COR-L47 (cell line): ENCODE measurements at regions not wholly inside any gene's neighbourhood (a gene's known extent, or its start where the extent isn't known, plus 50 kb on each side); places are given as distances from the start of the nearest gene placed in this dataset.
"Not testable (repeated sequence)": the region's sequence is repeated elsewhere in the genome, so short reads cannot be mapped to it uniquely, and the experiment has no call there.

Source experiments
- DNase-seq: peaks from one replicate; lab custom pipeline; 2025; lab: John Stamatoyannopoulos, UW

- not testable (repeated sequence) for DNase-seq
Measured at GRCh38 chr17:20843261-20843660, 199.6 kb downstream of the USP22 start.

DNA sequence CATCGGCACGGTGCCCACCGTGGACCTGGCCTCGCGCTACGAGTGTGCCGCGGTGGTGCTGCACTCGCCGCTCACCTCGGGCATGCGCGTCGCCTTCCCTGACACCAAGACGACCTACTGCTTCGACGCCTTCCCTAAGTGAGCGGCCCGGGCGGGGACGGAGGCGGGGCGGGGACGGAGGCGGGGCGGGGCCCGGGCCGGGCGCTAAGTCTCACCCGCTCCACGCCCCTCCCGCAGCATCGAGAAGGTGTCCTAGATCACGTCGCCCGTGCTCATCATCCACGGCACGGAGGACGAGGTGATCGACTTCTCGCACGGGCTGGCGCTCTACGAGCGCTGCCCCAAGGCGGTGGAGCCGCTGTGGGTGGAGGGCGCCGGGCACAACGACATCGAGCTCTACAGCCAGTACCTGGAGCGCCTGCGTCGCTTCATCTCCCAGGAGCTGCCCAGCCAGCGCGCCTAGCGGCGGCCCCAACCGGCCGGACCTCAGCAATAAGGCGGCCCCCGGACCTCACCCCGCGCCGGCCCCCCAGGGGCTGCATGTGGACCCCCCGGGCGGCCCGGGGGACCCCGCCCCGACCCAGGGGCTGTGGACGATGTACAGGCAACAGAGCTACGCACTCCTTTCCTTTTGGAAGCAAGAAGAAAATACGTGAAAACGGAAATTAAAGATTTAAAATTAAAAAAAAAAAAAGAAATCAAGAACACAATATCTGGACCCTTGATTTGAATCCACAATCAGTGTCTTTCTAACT is 198.8 kb downstream of the USP22 start:
- not testable (repeated sequence) for DNase-seq

- DNase-seq = not testable (repeated sequence)
Measured at GRCh38 chr17:20848869-20849443, 193.9 kb downstream of the USP22 start.

DNA sequence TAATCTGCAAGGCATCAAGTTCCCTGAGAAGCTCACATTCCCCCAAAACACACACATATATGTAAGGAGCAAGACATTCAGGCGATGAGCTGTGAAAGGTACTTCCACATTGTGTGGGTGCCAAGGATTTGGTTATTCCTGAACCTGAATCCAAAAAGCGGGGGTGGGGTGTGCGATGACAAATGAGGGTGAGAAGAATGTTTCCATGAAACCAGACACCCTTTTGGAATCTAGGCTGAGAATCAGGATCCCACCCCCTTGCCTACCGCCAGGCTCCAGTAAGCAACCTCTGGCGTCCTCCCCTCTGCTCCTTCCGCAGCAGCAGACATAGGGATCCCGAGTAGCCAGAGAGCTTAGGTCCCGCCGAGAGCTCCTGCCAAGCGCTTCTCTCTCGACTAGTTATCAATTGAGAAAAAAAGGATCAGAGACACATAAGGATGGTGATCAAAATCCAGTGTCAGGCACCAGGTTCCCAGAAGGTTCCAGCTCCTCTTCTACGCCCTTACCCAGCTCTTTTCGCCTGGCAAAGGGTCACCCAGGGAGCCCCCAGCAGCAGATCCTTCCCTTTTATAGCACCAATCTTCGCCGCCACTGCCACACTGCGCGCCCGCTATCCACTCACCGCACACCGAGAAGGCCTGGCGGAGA is 191.1 kb downstream of the USP22 start:
- DNase-seq = not testable (repeated sequence)

DNA sequence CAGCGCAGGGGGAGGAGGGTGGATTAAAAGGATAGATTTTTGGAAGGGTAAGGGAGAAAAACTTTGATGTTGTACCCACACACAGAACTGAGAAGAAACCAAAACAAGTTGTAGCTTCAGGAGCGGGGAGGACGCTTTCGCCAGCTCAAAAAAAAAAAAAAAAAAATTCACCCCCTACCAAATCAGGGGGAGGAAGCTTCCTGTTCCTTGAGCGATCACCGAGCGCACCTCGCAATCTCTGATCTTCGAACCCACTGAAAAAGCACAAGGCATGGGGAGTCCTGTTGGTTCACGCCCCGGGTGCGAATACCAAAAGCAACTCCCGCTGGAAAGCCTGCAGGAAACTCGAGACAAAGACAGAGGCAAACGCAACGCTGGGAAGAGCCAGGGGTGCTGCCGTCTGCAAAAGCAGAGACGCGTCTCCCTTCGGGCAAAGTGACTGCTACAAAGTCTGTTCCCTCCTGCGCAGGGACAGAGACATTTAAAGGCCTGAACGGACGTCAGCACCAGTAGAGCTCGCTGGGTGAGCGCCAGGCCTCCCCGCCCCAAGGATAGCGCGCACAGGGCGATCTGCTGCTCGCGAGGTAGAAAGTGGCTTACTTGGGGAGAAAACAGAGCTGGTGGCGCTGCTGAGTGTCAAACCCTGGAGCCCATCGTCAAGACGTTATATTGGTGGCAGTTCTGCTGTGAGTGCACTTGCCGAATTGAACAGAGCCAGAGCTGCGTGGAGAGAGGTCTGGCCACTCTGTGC is 190.4 kb downstream of the USP22 start:
- peak; percentile 52 for DNase-seq

DNA sequence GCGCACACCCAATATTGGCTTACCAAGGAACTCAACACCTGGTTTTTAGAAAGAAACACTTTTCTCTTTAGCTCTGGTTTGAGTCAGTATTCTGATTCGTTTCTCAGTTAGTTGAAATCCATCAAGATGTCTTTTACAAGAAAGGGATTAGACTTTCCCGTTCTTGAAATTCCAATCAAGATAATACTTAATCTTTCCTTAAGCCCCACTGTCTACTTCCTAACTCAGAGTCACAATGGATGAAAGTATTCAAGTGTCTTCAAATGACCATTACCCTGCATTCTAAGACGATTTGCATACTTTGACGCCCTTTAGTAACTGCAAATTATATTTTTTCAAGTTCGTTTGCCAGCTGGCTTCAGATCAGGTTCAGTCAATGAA is 189.8 kb downstream of the USP22 start:
- DNase-seq = no peak

DNA sequence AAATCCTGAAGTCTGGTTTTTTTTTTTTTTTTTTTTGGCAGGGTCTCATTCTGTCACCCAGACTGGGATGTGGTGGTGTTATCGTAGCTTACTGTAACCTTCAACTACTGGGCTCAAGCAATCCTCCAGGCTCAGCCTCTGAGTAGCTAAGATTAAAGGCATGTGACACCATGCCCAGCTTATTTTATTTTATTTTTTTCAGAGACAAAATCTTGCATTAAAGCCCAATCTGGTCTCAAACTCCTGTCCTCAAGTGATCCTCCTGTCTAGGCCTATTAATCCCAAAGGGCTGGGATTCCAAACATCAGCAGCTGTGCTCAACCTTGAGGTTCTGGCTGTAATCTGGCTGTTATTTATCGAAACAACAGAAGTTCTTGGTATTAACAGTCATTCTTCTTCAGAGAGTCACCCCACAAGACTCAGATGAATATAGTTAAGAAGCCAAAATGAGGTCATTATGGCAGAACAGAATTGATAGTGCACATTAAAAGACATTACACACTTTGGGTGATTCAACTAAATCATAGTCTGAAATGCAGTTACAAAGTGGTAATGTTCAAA is 186.8 kb downstream of the USP22 start:
- not testable (repeated sequence) for DNase-seq

DNA sequence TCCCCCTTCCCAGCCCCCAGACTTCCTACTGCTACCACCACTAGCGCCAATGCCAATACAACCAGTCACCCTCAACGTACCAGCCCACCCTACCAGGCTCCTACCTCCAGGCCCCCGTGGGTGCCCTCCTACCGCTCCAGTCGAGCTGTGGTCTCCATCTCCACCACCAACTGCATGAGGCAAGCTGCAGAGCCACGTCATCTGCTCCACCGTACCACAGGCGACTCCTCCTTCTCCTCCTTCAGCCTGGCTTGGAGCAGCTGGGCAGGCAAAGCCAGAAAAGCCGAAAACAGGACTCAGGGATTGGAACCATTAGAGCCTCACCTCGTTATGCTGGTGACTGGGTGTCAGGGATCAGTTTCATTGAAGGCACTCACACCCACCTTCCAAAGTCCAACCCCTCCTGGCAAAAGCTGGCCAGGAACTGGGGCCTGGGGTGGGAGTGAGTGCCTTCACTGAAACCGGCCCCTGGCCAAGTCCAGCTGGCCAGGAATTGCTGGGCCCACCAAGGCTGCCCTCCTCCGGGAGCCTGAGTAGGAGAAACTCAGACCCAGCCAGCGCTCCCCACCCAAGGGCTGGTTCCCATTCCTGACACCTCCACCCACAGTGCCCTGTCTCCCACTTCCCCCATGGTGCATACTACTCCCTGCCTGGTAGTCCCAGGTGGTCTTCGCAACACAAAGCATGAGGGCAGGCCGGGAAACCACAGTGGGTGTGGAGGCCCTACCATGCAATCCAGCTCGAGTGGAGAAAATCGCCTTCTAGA is 176.2 kb downstream of the USP22 start:
- DNase-seq = not testable (repeated sequence)

- DNase-seq = not testable (repeated sequence)
Measured at GRCh38 chr17:20867436-20867937, 175.3 kb downstream of the USP22 start.

DNA sequence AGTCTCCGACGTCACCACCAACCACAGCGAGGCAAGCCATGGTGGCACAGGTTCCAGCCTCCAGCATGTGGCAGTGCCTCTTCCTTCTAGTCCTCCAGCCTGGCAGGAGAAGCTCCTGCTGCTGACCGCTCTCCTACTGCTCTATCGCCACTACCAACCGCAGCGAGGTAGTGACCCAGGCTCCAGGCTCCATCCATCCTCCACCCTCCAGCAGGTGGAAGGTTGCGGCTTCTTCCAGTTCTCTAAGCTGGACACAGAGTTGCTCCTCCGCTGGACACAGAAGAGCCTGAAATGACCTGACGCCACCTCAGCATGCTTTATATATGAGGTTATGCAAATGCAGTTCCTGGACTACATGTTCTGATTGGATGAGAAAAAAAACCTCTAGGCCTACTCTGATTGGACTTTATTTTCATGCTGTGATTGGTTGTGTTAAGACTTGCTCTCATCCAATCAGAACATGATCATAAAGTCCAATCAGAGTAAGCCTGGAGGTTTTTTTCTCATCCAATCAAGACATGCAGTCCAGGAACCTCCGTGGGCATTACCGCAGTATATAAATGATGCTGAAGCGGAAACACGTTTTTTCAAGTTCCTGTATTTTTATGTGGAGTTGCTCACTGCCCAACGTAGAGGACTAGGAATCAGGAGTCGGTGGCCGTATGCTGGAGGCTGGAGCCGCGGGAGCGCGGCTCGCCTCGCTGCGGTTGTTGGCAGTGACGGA is 174.7 kb downstream of the USP22 start:
- DNase-seq = not testable (repeated sequence)

DNA sequence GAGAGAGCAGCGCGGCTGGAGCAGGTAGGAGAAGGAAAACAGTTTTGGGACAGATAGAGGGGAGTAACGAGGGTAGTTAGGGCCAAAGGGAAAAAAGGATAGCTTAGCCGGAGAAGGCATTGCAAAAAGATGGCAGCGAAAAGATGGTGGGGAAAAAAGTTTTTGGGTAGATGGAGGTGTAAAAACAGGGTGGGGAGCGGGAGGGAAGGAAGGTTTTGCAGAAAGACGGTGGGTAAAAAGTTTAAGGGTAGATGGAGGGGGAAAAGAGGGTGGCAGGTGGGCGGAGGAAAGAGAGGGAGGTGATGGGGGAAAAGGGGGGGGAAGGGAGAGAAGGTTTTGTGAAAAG is 174.2 kb downstream of the USP22 start:
- not testable (repeated sequence) for DNase-seq

GRCh38 chr17:20873173-20873572 is 169.6 kb downstream of the USP22 start:
- DNase-seq = not testable (repeated sequence)

- DNase-seq = not testable (repeated sequence)
Measured at GRCh38 chr17:20873688-20874328, 169.0 kb downstream of the USP22 start.

GRCh38 chr17:20877384-20877783 is 165.4 kb downstream of the USP22 start:
- DNase-seq = not testable (repeated sequence)

GRCh38 chr17:20890338-20890737 is 152.5 kb downstream of the USP22 start:
- DNase-seq = no peak

DNA sequence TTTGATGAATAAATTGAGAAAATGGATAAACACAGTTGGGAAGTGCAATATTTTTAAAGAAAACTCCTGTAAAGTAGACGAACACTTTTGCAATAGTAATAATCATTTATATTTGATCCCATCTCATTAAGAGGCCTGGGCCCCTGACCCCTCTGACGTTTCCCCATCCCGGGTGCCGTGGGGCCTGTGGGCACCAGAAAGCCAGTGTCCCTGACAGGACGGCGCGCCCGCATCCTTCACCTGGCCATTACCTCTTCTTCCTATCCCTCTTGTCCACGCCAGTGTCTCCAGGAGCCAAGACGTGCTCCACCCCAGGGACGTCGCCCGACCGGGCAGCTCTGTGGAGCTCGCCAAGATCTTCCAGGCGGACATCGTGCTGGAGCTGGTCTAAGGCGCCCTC is 147.4 kb downstream of the USP22 start:
- not testable (repeated sequence) for DNase-seq

DNA sequence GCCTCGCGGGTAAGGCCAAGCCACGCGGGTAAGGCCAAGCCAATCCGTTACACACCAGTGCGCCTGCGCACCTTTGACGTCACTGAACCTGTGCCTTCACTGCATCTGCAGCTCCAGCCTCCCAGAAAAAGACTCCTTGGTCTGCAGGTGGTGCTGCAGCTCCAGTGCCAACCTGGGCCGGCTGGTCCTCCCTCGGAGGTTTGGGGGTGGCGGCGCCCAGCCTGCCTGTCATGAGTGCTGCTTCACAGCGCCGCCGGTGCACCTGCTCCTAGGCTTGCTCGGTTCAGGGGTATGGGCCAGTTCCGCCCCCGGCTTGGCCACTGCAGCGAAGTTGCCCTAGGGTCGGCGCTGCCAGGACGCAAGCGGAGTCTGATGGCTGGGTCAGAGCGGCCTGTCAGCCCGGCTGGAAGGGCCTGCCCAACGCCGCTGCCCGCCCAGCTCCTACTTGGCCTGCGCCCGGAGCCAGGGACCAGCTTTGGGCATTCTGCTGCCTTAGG is 146.6 kb downstream of the USP22 start:
- DNase-seq = no peak

- not testable (repeated sequence) for DNase-seq
Measured at GRCh38 chr17:20898726-20899125, 144.1 kb downstream of the USP22 start.

- not testable (repeated sequence) for DNase-seq
Measured at GRCh38 chr17:20902496-20902895, 140.3 kb downstream of the USP22 start.

- DNase-seq = not testable (repeated sequence)
Measured at GRCh38 chr17:20903549-20903948, 139.3 kb downstream of the USP22 start.
